Vagina (tissue), 2 donors: ENCODE measurements at regions not wholly inside any gene's neighbourhood (a gene's known extent, or its start where the extent isn't known, plus 50 kb on each side); places are given as distances from the start of the nearest gene placed in this dataset.

Source experiments
- DNase-seq, 2 donors: peaks; one replicate each; pipeline ENCODE4 v3.0.0-alpha.2; 2017; ENCODE audit errors: extremely low spot score in 2 of 2
- H3K27ac ChIP-seq: fragments of 200-600 bp; sonication (generic); one replicate; pipeline ENCODE4 v1.5.1; 2019
- H3K27me3 ChIP-seq: fragments of 200-600 bp; sonication (generic); one replicate; pipeline ENCODE4 v1.5.1; 2019
- H3K36me3 ChIP-seq, 2 donors: fragments of 200-600 bp; sonication (generic); one replicate each; pipeline ENCODE4 v1.5.1; 2017 to 2019
- H3K4me1 ChIP-seq: fragments of 200-600 bp; sonication (generic); one replicate; pipeline ENCODE4 v1.5.1; 2019
- H3K4me3 ChIP-seq, 2 donors: fragments of 200-600 bp; sonication (generic); 1 replicate in 1 of 2; 2 replicates in 1 of 2; pipeline ENCODE4 v1.5.1; 2016 to 2019
- H3K9me3 ChIP-seq: fragments of 200-600 bp; sonication (generic); one replicate; pipeline ENCODE4 v1.5.1; 2019
- POLR2A ChIP-seq, 2 donors: fragments of 450-650 bp; IDR thresholded peaks; one replicate each; pipeline ENCODE4 v1.6.1; 2017; ENCODE audit warnings: antibody characterized with exemption in 2 of 2, mild to moderate bottlenecking in 2 of 2, moderate library complexity in 2 of 2
- POLR2AphosphoS5 ChIP-seq, 2 donors: sonication (generic); formaldehyde crosslinking; IDR thresholded peaks; one replicate each; pipeline ENCODE4 v1.9.0; 2017; ENCODE audit warnings: antibody characterized with exemption in 2 of 2, mild to moderate bottlenecking in 2 of 2, low read depth in 1 of 2; ENCODE audit not compliant: insufficient read depth in 1 of 2
- intact Hi-C: fragments of 100-400 bp; cut with DNase I; formaldehyde crosslinking; loops from one replicate; pipeline ENCODE4 v1.15.1; 2023
- TF ChIP-seq, protein P1 (sequence below), 3 experiments: fragments of 450-650 bp in 2 of 3; fragments of 200-600 bp in 1 of 3; sonication (generic) in 1 of 3; IDR thresholded peaks; one replicate each; pipeline ENCODE4 v1.5.1; 2017 to 2019; ENCODE audit warnings: antibody characterized with exemption in 3 of 3, mild to moderate bottlenecking in 2 of 3, moderate library complexity in 2 of 3

DNA sequence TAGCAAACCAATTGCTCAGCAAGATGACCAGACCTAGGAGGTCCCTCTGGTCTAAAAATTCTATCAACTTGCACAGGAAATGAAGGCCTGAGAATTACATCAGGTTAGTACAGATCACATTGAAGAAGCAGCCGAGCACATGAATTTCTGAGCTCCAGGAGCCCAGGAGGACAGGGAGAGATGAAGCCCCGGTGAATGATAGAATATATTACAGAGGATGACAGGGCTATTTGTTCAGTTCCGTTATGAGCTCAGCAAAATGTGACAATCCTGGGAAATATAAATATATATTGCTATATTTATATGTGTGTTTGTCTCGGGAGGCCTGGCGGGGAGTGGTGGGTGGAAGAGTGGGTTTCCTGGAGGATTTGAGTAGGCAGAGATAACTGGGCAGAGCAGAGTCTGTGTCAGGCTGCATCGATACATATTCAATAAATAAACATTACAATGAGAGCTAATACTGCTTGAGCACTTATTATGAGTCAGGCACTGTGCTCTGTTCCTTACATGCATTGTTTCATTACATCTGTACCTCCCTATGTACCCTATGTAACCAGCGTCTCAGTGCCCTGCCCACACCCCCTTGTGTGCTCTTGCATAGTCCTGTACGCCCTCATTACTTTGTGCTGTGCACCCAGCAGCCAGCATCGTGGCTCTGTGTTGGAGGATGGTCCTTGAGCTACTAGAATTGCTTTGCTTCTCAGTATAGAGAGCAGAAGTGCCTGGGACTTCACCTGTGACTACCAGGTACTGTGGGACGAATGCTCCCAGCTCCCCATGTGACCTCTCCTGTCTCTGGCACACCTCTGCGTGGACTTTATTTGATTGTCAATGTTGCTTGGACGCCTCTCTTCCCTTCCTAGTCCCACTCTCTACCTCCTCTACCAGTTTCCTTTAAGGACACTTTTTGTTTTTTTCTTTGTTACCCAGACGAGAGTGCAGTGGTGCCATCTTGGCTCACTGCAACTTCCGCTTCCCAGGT, 58.1 kb upstream of the KLF9 start:
- no peak for TF ChIP-seq POLR2AphosphoS5 (IDR thresholded peaks at IDR 0.05; ENCODE audit: insufficient read depth in 1 of 2, low read depth in 1 of 2)
- TF ChIP-seq, protein P1, sequence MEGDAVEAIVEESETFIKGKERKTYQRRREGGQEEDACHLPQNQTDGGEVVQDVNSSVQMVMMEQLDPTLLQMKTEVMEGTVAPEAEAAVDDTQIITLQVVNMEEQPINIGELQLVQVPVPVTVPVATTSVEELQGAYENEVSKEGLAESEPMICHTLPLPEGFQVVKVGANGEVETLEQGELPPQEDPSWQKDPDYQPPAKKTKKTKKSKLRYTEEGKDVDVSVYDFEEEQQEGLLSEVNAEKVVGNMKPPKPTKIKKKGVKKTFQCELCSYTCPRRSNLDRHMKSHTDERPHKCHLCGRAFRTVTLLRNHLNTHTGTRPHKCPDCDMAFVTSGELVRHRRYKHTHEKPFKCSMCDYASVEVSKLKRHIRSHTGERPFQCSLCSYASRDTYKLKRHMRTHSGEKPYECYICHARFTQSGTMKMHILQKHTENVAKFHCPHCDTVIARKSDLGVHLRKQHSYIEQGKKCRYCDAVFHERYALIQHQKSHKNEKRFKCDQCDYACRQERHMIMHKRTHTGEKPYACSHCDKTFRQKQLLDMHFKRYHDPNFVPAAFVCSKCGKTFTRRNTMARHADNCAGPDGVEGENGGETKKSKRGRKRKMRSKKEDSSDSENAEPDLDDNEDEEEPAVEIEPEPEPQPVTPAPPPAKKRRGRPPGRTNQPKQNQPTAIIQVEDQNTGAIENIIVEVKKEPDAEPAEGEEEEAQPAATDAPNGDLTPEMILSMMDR (IDR thresholded peaks at IDR 0.05) = no peak
- TF ChIP-seq POLR2A (IDR thresholded peaks at IDR 0.05) = no peak
- H3K27me3 ChIP-seq = no peaks in the 10 kb centered on the region
- H3K27ac ChIP-seq = no peak overlapping the region
- peaks cover 75% of the 10 kb centered on the region for H3K4me1 ChIP-seq
- no peak overlapping the region for H3K4me3 ChIP-seq
- intact Hi-C loops = no loop called here
- no peaks in the 10 kb centered on the region for H3K9me3 ChIP-seq
- DNase-seq = no peak
- H3K36me3 ChIP-seq = no peaks in the 10 kb centered on the region

DNA sequence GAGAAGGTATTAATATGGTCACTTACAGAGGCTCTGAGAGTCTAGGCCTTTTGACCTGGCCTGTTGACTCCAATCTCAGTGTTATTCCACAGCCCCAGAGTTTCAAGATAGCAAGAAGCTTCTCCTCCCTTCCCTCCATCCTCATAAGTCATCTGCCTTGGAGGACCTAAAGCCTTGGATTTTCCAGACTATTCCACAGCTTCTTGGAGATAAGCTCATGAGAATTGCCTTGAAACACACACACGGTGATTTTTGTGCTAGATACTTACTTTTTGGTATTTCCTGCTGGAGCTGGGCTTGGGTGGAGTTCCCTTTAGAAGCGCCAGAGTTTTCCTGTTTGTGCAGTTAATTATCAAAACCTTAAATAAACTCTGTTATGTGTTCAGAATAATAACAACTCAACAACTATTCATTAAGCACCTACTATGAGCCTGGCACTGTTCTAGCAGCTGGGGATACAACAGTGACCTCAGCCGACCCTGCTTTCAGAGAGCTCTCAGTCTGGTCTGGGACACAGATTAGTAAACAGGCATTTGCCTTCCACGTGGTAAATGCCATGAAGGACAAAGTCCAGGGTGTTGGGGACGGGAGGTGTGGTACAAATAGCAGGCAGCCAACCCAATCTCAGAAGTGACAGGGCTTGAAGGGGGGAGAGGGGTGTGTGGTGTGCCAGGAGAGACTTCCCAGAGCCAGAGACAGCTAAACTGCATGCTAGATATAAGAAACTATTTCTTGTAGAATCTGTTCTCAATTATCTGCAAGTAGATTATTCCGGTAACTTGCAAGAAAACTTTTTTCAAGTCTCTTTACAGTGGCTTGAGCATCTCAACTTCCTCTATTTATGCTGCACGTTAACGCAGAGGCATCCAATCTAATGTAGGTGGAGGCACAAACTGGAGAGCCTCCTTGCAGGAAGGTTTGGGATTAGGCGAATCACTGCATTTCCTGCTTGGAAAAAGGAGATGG, 55.9 kb upstream of the KLF9 start:
- peak overlapping the region; percentile 75 for H3K27ac ChIP-seq
- H3K27me3 ChIP-seq = no peaks in the 10 kb centered on the region
- TF ChIP-seq POLR2AphosphoS5 (IDR thresholded peaks at IDR 0.05; ENCODE audit: insufficient read depth in 1 of 2, low read depth in 1 of 2) = no peak
- no peak for TF ChIP-seq POLR2A (IDR thresholded peaks at IDR 0.05)
- TF ChIP-seq, protein P1 (IDR thresholded peaks at IDR 0.05) = no peak
- intact Hi-C loops = no loop called here
- no peak overlapping the region for H3K4me3 ChIP-seq
- no peak for DNase-seq
- H3K36me3 ChIP-seq = no peaks in the 10 kb centered on the region
- peaks cover 54% of the 10 kb centered on the region for H3K4me1 ChIP-seq
- no peaks in the 10 kb centered on the region for H3K9me3 ChIP-seq

DNA sequence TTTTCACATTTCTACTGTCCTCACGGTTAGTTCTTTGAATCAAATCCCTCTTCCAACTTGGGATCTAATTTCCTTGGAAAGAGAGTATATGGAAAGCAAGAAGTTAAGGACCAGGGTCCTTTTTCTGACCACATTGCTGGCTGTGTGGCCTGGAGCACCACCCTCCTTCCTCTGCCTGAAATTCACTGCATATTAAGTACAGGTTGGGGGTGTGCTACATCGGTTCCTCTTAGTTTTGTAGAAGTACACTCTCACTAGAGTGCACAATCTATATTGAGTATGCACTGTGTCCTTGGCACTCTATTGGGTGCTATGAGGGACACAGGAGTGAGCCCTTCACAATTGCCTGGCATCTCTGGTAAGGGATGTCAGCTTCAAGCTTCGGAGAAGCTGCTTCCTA, 53.8 kb upstream of the KLF9 start:
- Histone ChIP-seq H3K27me3 (no peaks in the 10 kb centered on the region), H3K9me3 (no peaks in the 10 kb centered on the region), H3K4me1 (peaks cover 33% of the 10 kb centered on the region), H3K27ac (no peak overlapping the region), H3K36me3 (no peaks in the 10 kb centered on the region), H3K4me3 (no peak overlapping the region)
- no peak for DNase-seq
- intact Hi-C loops = no loop called here
- TF ChIP-seq POLR2AphosphoS5 (IDR thresholded peaks at IDR 0.05; ENCODE audit: insufficient read depth in 1 of 2, low read depth in 1 of 2) (no peak), POLR2A (IDR thresholded peaks at IDR 0.05) (no peak)
- TF ChIP-seq, protein P1 (IDR thresholded peaks at IDR 0.05) = no peak

DNA sequence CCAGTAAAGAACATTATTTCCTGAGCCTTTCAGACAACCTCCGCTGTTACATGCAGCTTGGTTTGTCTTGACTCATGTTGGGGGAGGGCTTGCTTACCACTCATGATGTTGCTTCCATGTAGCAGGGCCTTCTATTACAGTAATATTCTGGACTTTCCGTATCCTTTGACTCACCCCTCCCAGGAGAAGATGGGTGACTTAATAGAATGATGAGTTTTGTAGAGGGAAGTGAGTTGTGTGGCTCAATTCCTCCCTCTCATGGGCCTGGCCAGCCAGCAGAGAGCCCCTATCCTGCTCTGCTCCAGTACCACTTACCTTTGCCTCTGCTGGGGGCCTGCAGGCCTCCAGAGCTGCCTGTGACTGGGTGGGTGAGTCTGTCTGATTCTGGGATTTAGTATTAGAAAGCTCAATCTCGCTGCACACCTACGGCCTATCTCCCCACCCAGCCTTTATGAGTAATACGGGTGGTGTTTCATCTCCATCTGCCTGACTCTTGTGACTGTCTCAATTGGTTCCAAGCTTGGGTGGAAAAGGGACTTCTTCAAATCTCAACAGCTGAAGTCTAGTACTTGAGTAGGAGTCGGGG, 52.6 kb upstream of the KLF9 start:
- Histone ChIP-seq H3K4me3 (no peak overlapping the region), H3K27me3 (no peaks in the 10 kb centered on the region), H3K27ac (no peak overlapping the region), H3K36me3 (no peaks in the 10 kb centered on the region), H3K9me3 (no peaks in the 10 kb centered on the region), H3K4me1 (peaks cover 21% of the 10 kb centered on the region)
- intact Hi-C loops = no loop called here
- TF ChIP-seq, protein P1 (IDR thresholded peaks at IDR 0.05) = no peak
- TF ChIP-seq POLR2A (IDR thresholded peaks at IDR 0.05) (no peak), POLR2AphosphoS5 (IDR thresholded peaks at IDR 0.05; ENCODE audit: insufficient read depth in 1 of 2, low read depth in 1 of 2) (no peak)
- DNase-seq = no peak
